ENCODE measurements at regions not wholly inside any gene's neighbourhood (a gene's known extent, or its start where the extent isn't known, plus 50 kb on each side); places are given as distances from the start of the nearest gene placed in this dataset.
"Not testable (repeated sequence)": the region's sequence is repeated elsewhere in the genome, so short reads cannot be mapped to it uniquely, and the experiment has no call there.

DNA sequence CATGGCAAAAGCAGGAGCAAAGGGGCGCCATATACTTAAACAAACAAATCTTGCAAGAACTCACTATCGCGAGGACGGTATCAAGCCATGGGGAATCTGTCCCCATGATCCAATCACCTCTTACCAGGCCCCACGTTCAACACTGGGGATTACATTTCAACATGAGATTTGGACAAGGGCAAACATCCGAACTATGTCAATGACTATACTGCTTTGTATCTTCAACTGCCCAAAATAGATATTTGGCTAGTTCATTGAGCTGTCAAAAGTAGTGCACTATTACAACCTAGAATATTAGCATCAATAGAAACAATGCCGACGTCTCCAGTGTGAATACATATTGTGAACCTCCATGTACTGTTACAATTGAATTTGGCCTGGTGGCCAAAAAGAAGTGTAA is 760.4 kb downstream of the MCTP2 start:
- DNase-seq (ENCODE audit: low read depth) = no peak

GRCh38 chr15:95009635-95010034 is 778.3 kb downstream of the MCTP2 start:
- no peak for DNase-seq (ENCODE audit: low read depth)

DNA sequence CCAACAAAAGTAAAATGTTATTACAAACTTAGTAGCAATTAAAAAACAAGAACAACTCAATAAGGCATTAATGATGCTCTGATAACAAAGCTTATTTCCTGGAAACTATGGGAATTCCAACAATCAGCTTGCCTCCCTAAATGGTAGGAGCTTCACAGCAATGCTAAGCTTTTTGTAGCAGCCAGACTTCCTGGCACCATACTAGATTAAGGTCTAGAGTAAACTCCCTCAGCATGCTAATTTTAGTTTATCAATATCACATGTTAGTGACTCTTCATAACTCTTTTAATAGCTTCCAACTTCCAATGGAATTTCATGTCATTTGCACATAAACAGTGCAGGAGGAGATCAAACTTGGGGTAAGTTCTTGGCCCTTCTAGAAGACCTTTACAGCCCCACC is 782.0 kb downstream of the MCTP2 start:
- DNase-seq (ENCODE audit: low read depth) = no peak

GRCh38 chr15:95016511-95017229 is 785.3 kb downstream of the MCTP2 start:
- DNase-seq (ENCODE audit: low read depth) = no peak

DNA sequence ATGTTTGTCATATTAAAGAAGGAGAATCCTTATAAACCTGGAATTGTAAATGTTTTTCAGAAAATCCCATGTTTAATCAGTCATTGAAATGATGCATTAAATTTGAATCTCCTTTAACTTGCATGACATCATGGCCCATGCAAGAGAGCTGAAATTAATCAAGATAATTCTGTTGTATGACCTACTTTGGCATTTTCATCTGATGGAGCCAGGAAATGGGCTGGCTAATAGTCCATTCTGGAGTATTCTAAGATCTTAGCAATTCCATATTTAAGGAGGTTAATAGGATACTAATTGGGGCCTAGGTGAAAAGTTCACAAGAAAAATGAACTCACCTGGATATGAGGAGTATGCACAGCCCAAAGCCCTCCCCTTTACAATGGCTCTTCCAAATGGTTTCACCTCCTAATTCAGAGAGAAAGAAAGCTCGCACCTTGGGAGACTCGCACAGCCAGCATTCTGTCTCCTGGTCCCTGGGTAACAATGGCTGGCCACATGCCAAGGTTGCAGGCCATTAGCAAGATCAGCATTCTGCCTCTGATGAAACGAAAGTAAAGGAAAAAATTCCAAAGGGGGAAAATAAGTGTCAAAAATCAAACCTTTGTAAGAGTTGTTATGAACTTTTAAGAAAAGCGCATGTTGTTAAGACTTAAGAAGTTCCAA is 786.4 kb downstream of the MCTP2 start:
- DNase-seq (ENCODE audit: low read depth) = peak; percentile 30

GRCh38 chr15:95018888-95019545 is 787.7 kb downstream of the MCTP2 start:
- peak; percentile 62 for DNase-seq (ENCODE audit: low read depth)

DNA sequence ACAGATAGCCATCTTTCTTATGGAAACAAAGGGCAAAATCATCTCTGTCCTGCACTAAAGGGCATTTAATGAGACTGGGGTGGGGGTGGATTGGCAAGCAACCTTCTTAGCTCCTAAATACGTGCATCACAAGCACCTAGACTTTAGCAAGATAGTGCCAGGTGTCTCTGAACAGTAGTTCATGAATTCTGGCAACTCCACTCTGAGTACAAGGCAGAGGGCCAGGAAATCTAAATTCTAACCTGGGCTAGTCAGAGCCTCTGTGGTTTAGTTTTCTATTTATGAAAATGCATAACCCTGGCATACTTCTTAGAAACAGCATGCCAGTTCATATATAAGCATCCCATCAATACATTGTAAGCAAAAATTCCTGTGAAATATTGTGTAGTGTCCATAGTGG is 788.5 kb downstream of the MCTP2 start:
- DNase-seq (ENCODE audit: low read depth) = no peak

DNA sequence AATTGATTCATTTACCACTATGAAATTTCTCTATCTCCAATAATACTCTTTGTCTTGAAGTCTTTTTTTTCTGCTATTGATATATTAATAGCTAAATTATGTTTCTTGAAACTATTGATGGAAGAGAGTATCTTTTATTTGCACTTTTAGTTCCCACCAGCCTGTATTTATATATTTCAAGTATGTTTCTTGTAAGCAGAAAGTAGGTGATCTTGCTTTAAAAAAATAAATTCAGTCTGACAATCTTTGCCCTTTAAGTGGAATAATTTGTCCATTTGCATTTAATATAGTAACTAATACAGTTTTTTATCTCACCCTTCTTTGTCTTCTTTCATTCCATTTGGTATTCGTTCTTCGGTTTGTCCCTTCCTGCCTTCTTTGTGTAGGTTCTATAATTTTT is 790.5 kb downstream of the MCTP2 start:
- DNase-seq (ENCODE audit: low read depth) = no peak

GRCh38 chr15:95024351-95024750 is 793.0 kb downstream of the MCTP2 start:
- peak; percentile 10 for DNase-seq (ENCODE audit: low read depth)

GRCh38 chr15:95025924-95026728 is 794.8 kb downstream of the MCTP2 start:
- peak; percentile 39 for DNase-seq (ENCODE audit: low read depth)

GRCh38 chr15:95027981-95028380 is 796.6 kb downstream of the MCTP2 start:
- DNase-seq (ENCODE audit: low read depth) = no peak

DNA sequence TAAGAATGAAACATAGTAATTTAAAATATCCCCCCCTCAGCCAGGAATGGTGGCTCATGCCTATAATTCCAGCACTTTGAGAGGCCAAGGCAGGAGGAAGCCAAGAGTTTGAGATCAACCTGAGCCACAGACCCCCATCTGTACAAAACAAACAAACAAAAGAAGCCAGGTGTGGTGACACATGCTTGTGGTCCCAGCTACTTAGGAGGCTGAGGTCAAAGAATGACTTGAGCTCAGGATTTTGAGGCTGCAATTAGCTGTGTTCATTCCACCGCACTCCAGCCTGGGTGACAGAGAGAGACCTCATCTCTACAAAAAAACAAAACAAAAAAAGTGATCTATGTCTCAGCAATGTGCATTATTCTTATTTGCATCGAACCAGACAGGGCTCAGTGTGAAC is 800.8 kb downstream of the MCTP2 start:
- DNase-seq (ENCODE audit: low read depth) = peak; percentile 4

- DNase-seq (ENCODE audit: low read depth) = no peak
Measured at GRCh38 chr15:95035106-95035505, 803.7 kb downstream of the MCTP2 start.

DNA sequence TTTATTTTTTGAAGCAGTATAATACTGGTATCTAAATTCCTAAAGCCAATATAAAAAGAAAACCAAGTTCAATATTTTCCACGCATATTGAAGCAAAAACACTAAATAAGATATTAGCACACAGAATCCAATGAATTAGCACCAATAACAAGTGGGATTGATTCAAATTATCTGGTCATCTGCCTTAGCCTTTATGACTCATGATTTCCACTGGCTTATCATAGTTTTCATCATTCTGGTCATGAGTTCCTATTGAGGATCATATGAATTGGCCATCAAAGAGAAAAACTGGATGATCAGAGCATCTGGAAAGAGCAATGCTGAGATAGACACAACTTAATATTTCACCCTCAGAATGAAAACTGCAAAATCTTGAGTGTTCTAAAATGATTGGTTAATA is 809.9 kb downstream of the MCTP2 start:
- peak; percentile 3 for DNase-seq (ENCODE audit: low read depth)

DNA sequence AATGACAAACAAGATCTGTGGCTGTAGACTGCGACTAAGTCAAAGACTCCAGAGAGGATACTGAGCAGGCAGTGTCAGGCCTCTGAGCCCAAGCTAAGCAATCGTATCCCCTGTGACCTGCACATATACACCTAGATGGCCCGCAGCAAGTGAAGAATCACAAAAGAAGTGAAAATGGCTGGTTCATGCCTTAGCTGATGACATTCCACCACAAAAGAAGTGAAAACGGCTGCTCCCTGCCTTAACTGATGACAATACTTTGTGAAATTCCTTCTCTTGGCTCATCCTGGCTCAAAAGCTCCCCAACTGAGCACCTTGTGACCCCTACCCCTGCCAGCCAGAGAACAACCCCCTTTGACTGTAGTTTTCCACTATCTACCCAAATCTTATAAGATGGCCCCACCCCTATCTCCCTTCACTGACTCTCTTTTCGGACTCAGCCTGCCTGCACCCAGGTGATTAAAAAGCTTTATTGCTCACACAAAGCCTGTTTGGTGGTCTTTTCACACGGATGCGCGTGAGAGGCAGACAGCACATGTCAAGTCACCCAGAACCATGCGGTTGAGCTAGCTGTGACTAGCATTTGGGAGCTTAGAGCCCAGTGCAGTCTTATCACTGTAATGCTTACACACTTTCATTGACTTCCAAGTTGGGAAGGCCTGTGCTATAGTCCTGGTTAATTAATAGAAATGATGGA is 812.0 kb downstream of the MCTP2 start:
- DNase-seq (ENCODE audit: low read depth) = not testable (repeated sequence)

GRCh38 chr15:95043933-95044313 is 812.6 kb downstream of the MCTP2 start:
- no peak for DNase-seq (ENCODE audit: low read depth)

DNA sequence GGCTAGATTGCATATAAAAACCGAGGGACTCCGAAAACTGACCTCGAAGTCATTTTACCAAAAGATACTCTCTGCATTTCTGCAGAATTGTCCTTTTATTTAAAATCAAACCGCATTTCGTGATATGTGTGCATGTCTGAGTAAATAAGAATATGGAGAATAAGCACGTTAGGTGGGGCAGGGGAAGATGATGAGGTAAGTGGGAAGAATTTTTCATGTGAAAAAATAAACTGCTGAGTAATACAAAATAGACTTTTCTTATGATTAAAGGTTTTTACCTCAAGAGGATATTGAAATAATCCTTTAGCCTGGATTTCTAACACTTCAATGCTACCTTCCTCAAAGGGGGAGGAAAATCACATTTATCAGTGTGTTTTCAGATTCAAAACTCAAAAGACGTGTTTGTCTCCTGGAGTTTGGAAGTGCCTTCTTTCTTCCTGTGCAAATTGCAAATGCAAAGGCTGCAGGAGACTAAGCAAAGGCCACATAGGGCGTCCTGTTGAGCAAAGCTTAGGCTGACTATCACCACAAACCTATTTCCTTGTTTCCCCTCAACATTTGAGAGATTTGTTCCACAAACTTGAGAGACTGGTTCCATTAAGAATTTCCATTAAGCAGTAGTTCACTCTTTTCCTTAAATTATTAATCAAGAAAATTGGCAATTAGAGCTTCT is 813.5 kb downstream of the MCTP2 start:
- no peak for DNase-seq (ENCODE audit: low read depth)

DNA sequence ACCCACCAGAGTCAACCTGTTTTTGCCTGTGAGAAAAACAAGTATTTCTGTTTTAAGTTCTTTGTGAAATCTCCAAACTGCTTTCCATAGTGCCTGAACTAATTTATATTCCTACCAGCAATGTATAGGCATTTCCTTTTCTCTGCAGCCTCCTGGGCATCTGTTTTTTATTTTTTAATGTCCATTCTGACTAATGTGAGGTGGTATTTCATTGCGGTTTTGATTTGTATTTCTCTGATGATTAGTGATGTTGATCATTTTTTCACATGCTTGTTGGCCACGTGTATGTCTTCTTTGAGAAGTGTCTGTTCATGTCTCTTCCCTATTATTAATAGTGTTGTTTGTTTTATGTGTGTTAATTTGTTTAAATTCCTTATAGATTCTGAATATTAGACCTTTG is 820.5 kb downstream of the MCTP2 start:
- DNase-seq (ENCODE audit: low read depth) = no peak

GRCh38 chr15:95059346-95059905 is 828.1 kb downstream of the MCTP2 start:
- DNase-seq (ENCODE audit: low read depth) = no peak

GRCh38 chr15:95068701-95069521 is 837.5 kb downstream of the MCTP2 start:
- DNase-seq (ENCODE audit: low read depth) = no peak

All from M059J (cell line).